ENCODE measurements at regions not wholly inside any gene's neighbourhood (a gene's known extent, or its start where the extent isn't known, plus 50 kb on each side); places are given as distances from the start of the nearest gene placed in this dataset.

DNA sequence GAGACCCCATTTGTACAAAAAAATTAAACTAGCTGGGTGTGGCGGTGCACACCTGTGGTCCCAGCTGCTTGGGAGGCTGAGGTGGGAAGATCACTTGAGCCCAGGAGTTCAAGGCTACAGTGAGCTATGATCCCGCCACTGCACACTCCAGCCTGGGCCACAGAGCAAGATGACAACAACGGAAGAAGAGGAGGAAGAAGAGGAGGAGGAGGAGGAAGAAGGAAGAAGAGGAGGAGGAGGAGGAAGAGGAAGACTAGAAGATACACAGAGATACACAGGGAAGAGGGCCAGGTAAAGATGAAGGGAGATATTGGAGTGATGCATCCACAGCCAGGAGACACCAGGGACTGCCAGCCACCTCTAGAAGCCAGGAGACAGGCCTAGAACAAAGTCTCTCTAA, 75.7 kb upstream of the PTER start:
- no peaks in the 10 kb centered on the region for H3K36me3 ChIP-seq (replicated peaks; ENCODE audit: insufficient read depth, low read depth)
- DNase-seq (ENCODE audit: low spot score): no peak
- no peaks in the 10 kb centered on the region for H3K9me2 ChIP-seq (replicated peaks; ENCODE audit: insufficient read depth)
- no peak overlapping the region for H3K4me2 ChIP-seq
- no peak overlapping the region for H3K4me3 ChIP-seq
- no peak overlapping the region for H3K27ac ChIP-seq
- H3K4me1 ChIP-seq (ENCODE audit: insufficient read depth): no peaks in the 10 kb centered on the region
- H3K9me3 ChIP-seq (ENCODE audit: low read depth): no peaks in the 10 kb centered on the region
- 94% methylated on average over 3 of the region's 3 CpGs for WGBS (ENCODE audit: low lambda C conversion rate, missing lambda C conversion rate)
- no peaks in the 10 kb centered on the region for H3K27me3 ChIP-seq
- no peaks in the 10 kb centered on the region for H3K79me2 ChIP-seq
- TF ChIP-seq EZH2 (IDR thresholded peaks at IDR 0.05; ENCODE audit: borderline replicate concordance): no peak
- TF ChIP-seq, protein P1, sequence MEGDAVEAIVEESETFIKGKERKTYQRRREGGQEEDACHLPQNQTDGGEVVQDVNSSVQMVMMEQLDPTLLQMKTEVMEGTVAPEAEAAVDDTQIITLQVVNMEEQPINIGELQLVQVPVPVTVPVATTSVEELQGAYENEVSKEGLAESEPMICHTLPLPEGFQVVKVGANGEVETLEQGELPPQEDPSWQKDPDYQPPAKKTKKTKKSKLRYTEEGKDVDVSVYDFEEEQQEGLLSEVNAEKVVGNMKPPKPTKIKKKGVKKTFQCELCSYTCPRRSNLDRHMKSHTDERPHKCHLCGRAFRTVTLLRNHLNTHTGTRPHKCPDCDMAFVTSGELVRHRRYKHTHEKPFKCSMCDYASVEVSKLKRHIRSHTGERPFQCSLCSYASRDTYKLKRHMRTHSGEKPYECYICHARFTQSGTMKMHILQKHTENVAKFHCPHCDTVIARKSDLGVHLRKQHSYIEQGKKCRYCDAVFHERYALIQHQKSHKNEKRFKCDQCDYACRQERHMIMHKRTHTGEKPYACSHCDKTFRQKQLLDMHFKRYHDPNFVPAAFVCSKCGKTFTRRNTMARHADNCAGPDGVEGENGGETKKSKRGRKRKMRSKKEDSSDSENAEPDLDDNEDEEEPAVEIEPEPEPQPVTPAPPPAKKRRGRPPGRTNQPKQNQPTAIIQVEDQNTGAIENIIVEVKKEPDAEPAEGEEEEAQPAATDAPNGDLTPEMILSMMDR (IDR thresholded peaks at IDR 0.05; ENCODE audit: poor library complexity): no peak
- TF ChIP-seq EZH2phosphoT487 (IDR thresholded peaks at IDR 0.05; ENCODE audit: low read depth, severe bottlenecking, unreplicated experiment): no peak
- H2AFZ ChIP-seq: no peak overlapping the region
- no peaks in the 10 kb centered on the region for H4K20me1 ChIP-seq (ENCODE audit: insufficient read depth, poor library complexity, severe bottlenecking)

DNA sequence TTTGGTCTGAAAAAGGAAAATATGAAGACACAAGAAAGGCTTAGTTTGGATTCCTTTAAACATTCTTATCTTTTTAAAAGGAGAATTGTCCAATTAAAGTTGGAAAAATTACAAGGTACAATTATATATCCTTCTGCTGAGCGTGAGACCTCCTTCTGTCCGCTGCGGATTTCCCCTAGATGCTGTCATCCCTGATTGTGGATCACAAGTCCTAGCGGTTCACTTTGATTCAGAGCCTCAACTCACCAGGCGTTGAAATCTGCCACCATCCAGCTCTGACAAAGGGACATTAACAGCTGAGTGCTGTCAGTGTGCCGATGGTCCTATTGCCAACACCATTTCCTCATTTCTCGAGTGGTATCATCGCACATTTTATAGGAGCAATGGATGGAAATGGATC, 73.1 kb upstream of the PTER start:
- no peak overlapping the region for H2AFZ ChIP-seq
- no peaks in the 10 kb centered on the region for H3K9me2 ChIP-seq (replicated peaks; ENCODE audit: insufficient read depth)
- TF ChIP-seq EZH2 (IDR thresholded peaks at IDR 0.05; ENCODE audit: borderline replicate concordance): no peak
- TF ChIP-seq, protein P1 (IDR thresholded peaks at IDR 0.05; ENCODE audit: poor library complexity): no peak
- H4K20me1 ChIP-seq (ENCODE audit: insufficient read depth, poor library complexity, severe bottlenecking): no peaks in the 10 kb centered on the region
- no peaks in the 10 kb centered on the region for H3K27me3 ChIP-seq
- 95% methylated on average over 8 of the region's 8 CpGs for WGBS (ENCODE audit: low lambda C conversion rate, missing lambda C conversion rate)
- DNase-seq (ENCODE audit: low spot score): no peak
- no peaks in the 10 kb centered on the region for H3K4me1 ChIP-seq (ENCODE audit: insufficient read depth)
- H3K9me3 ChIP-seq (ENCODE audit: low read depth): no peaks in the 10 kb centered on the region
- H3K4me2 ChIP-seq: no peak overlapping the region
- H3K27ac ChIP-seq: no peak overlapping the region
- H3K79me2 ChIP-seq: no peaks in the 10 kb centered on the region
- no peak overlapping the region for H3K4me3 ChIP-seq
- H3K36me3 ChIP-seq (replicated peaks; ENCODE audit: insufficient read depth, low read depth): no peaks in the 10 kb centered on the region

DNA sequence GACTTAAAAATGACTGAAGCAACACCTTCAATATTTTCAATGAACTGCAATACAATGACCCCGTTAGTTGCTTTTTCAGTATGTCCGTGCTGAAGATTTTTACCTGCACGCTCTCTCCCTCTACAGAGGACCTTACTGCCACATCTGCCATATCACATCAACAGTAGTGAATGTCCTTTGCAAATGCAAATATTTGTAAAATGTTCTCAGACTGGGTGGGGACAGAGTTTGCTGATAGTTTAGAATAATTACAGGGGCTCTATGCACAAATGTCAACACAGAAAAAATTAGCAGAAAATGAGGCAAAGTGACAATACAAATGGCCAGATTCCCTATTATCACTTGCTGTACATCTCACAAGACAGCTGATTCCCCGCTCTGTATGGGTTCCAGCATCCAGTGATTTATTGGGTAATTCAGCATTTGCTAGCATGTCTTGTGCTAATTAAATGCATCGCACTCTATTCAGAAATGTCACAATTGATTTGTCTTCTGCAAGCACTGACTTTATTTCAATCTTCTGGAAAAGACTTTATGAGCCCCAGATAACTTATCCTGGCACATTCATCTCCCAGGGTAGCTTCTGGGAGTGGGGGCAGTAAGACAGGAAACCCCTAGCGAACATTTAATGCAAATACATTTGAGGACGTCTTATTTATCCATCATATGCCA, 69.1 kb upstream of the PTER start:
- H3K36me3 ChIP-seq (replicated peaks; ENCODE audit: insufficient read depth, low read depth): no peaks in the 10 kb centered on the region
- H3K27ac ChIP-seq: no peak overlapping the region
- 72% methylated on average over 7 of the region's 7 CpGs for WGBS (ENCODE audit: low lambda C conversion rate, missing lambda C conversion rate)
- no peaks in the 10 kb centered on the region for H3K79me2 ChIP-seq
- DNase-seq (ENCODE audit: low spot score): no peak
- H3K4me3 ChIP-seq: no peak overlapping the region
- H2AFZ ChIP-seq: no peak overlapping the region
- no peaks in the 10 kb centered on the region for H4K20me1 ChIP-seq (ENCODE audit: insufficient read depth, poor library complexity, severe bottlenecking)
- no peaks in the 10 kb centered on the region for H3K4me1 ChIP-seq (ENCODE audit: insufficient read depth)
- TF ChIP-seq, protein P1 (IDR thresholded peaks at IDR 0.05; ENCODE audit: poor library complexity): no peak
- no peak for TF ChIP-seq EZH2 (IDR thresholded peaks at IDR 0.05; ENCODE audit: borderline replicate concordance)
- TF ChIP-seq EZH2phosphoT487 (IDR thresholded peaks at IDR 0.05; ENCODE audit: low read depth, severe bottlenecking, unreplicated experiment): no peak
- H3K9me3 ChIP-seq (ENCODE audit: low read depth): no peaks in the 10 kb centered on the region
- no peak overlapping the region for H3K4me2 ChIP-seq
- H3K27me3 ChIP-seq: no peaks in the 10 kb centered on the region
- no peaks in the 10 kb centered on the region for H3K9me2 ChIP-seq (replicated peaks; ENCODE audit: insufficient read depth)

All from hepatocyte (in vitro differentiated cells).